22Rv1 (cell line): ENCODE measurements at regions not wholly inside any gene's neighbourhood (a gene's known extent, or its start where the extent isn't known, plus 50 kb on each side); places are given as distances from the start of the nearest gene placed in this dataset.

Experiments
- H3K27ac ChIP-seq: fragments of 450-650 bp; 2 replicates; pipeline ENCODE4 v1.5.1; 2017
- CTCF ChIP-seq: fragments of 450-650 bp; IDR thresholded peaks from 2 replicates; pipeline ENCODE4 v1.5.1; 2017; ENCODE audit warnings: mild to moderate bottlenecking
- ZFX ChIP-seq: fragments of 450-650 bp; IDR thresholded peaks from 2 replicates; pipeline ENCODE4 v1.6.1; 2017; ENCODE audit warnings: antibody characterized with exemption, borderline replicate concordance

GRCh38 chr3:99176169-99176964 is 274.9 kb upstream of the DCBLD2 start:
- TF ChIP-seq ZFX, result no peak
- no peak for TF ChIP-seq CTCF
- H3K27ac ChIP-seq, result no peak overlapping the region

DNA sequence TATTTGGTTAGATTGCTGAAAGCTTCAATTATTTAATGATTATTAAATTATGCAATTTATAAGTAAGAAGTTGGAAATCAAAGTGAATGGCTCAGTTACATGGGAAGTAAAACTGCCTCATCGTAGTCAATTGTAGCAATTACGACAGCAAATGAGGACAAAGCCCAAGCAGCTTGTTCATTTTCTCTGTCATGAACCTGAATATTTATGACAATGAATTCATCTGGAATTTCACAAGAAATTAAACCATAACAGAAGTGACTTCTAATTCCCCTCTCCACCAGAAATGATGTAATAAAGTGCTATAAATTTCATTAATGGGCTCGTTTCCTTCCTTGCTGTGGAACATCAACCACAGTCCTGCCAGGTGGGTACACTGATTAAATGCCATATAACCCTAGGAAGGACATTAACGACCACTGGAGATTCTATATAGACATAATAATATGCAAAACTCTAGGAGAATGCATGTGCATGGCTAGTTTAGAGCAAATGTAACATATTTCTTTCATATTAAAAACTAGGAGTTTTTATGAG is 273.8 kb upstream of the DCBLD2 start:
- H3K27ac ChIP-seq, result no peak overlapping the region
- TF ChIP-seq CTCF, result no peak

DNA sequence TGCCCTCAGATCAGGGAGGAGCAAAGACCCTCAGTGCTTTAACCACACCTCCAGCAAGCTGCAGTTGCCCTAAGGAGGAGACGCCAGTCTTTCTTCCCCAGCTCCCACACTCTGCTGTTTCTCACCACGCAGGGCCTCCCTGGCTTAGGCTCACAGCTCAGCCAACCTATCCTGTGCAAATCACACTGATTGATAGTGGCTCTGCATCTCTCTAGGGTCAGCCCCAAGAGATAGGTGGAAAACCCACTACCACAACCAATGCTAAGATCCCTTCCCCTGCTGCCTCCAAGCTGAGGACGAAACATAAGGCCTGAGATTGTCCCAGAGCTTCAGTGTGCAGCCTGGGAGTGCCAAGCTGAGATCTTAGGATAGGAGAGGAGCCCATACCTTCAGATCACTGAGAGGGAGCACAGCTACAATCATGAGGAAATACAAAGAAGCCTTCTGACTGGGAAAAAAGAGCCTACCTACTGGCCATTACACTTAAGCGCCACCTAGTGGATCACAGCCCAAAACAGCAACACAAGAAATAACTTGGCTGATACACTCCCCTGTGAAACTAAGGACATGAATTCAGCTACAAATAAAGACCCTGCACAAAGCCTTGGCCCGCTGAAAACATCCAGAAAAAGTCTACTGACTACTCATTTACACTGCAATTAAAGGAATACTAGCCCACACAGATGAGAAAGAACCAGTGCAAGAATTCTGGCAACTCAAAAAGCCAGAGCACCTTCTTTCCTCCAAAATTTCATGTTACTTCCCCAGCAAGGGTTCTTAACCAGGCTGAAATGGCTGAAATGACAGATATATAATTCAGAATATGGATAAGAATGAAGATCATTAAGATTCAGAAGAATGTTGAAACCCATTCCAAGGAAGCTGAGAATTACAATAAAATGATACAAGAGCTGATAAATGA is 271.5 kb upstream of the DCBLD2 start:
- H3K27ac ChIP-seq, result no peak overlapping the region
- TF ChIP-seq CTCF (peak; percentile 91), ZFX (no peak)

DNA sequence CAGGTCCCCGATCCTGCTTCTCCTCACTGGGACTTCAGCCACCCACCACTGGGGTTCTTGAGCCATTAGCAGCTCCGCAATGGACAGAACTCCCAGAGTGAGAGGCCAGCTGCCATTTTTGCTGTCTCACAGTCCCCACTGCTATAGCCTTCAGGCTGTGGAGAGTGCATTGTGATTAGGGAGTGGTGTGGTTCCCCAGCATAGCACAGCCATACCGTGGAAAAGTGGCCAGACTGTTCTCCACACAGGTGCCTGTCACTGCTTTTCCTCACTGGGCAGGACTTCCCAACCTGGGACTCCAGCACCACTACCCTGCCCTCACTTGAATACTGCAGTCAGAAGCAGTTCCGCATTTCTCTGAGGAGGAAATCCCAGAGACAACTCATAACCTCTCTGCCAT is 270.3 kb upstream of the DCBLD2 start:
- TF ChIP-seq CTCF (no peak), ZFX (no peak)
- H3K27ac ChIP-seq, result no peak overlapping the region

- no peak for TF ChIP-seq ZFX
- no peak for TF ChIP-seq CTCF
Measured at GRCh38 chr3:99170867-99171517, 269.5 kb upstream of the DCBLD2 start.

DNA sequence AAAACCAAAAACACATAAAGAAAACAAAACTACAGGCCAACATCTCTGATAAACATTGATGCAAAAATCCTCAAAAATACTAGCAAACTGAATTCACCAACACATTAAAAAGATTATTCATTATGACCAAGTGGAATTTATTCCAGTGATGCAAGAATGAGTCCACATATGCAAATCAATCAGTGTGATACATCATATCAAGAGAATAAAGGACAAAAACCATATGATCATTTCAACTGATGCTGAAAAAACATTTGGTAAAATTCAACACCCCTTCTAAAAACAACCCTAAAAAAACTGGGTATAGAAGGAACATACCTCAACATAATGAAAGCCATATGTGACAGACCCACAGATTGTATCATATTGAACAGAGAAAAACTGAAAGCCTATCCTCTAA is 265.6 kb upstream of the DCBLD2 start:
- TF ChIP-seq ZFX (no peak), CTCF (no peak)

More at GRCh38 chr3:99170867-99171517, 269.5 kb upstream of the DCBLD2 start:
- no peak overlapping the region for H3K27ac ChIP-seq

More for the DNA sequence above, 265.6 kb upstream of the DCBLD2 start:
- H3K27ac ChIP-seq, result no peak overlapping the region
